OCI-LY7 (cell line): ENCODE measurements at regions not wholly inside any gene's neighbourhood (a gene's known extent, or its start where the extent isn't known, plus 50 kb on each side); places are given as distances from the start of the nearest gene placed in this dataset.

ENCODE experiments used
- BruUV-seq: library from RNA; stranded (reverse); fragments of 400-500 nt; replicated peaks from 2 replicates; lab custom pipeline; 2021; lab: Mats Ljungman, UMichigan
- CTCF ChIA-PET: fragments of 300-600 bp; sonication (Branson Sonifier 250); formaldehyde crosslinking; loops from one replicate; lab custom pipeline; 2022; ENCODE audit warnings: antibody characterized with exemption; ENCODE audit not compliant: unreplicated experiment; lab: Charles Lee
- POLR2A ChIA-PET: fragments of 300-600 bp; sonication (Branson Sonifier 250); formaldehyde crosslinking; loops from one replicate; lab custom pipeline; 2022; ENCODE audit warnings: antibody characterized with exemption; lab: Charles Lee
- DNase-seq: peaks from one replicate; pipeline ENCODE4 v3.0.0-alpha.2; 2015; ENCODE audit warnings: low spot score
- H2AFZ ChIP-seq: fragments of 200-600 bp; sonication (generic), shearing (Covaris generic); 2 replicates; pipeline ENCODE4 v1.6.1; 2014; ENCODE audit warnings: mild to moderate bottlenecking, antibody characterized with exemption, low read length, moderate library complexity
- H3K27ac ChIP-seq: fragments of 200-600 bp; sonication (generic); 2 replicates; pipeline ENCODE4 v1.5.1; 2014; ENCODE audit warnings: mixed run types, low read depth, mild to moderate bottlenecking, moderate library complexity, low read length, inconsistent platforms; ENCODE audit not compliant: poor library complexity, severe bottlenecking
- H3K36me3 ChIP-seq: fragments of 200-600 bp; sonication (generic); 2 replicates; pipeline ENCODE4 v1.6.1; 2014; ENCODE audit warnings: mild to moderate bottlenecking, antibody characterized with exemption, low read length, moderate library complexity, mixed read lengths; ENCODE audit not compliant: insufficient read depth
- H3K4me1 ChIP-seq: fragments of 200-600 bp; sonication (generic); 2 replicates; pipeline ENCODE4 v1.5.1; 2014; ENCODE audit warnings: mild to moderate bottlenecking, low read length; ENCODE audit not compliant: insufficient read depth, poor library complexity, severe bottlenecking
- H3K4me2 ChIP-seq: fragments of 200-600 bp; sonication (generic); 2 replicates; pipeline ENCODE4 v1.6.1; 2014; ENCODE audit warnings: mild to moderate bottlenecking, low read length
- H3K4me3 ChIP-seq: fragments of 200-600 bp; sonication (generic); 2 replicates; pipeline ENCODE4 v1.5.1; 2014; ENCODE audit warnings: mild to moderate bottlenecking, low read depth, low read length; ENCODE audit not compliant: poor library complexity, severe bottlenecking
- H3K79me2 ChIP-seq: fragments of 200-600 bp; sonication (generic); 2 replicates; pipeline ENCODE4 v1.6.1; 2016; ENCODE audit warnings: low read depth, mild to moderate bottlenecking, low read length, moderate library complexity, mixed read lengths; ENCODE audit not compliant: insufficient read depth
- H3K9me2 ChIP-seq: fragments of 200-600 bp; sonication (generic); 2 replicates; pipeline ENCODE4 v1.6.1; 2016; ENCODE audit warnings: mild to moderate bottlenecking, low read length, mixed read lengths; ENCODE audit not compliant: insufficient read depth
- H3K9me3 ChIP-seq: fragments of 200-600 bp; sonication (generic); 2 replicates; pipeline ENCODE4 v1.6.1; 2014; ENCODE audit warnings: mild to moderate bottlenecking, mixed run types, low read length, mixed read lengths
- H4K20me1 ChIP-seq: fragments of 200-600 bp; sonication (generic); 2 replicates; pipeline ENCODE4 v1.6.1; 2014; ENCODE audit warnings: mild to moderate bottlenecking, antibody characterized with exemption, low read length, moderate library complexity, mixed read lengths; ENCODE audit not compliant: insufficient read depth
- CTCF ChIP-seq: fragments of 200-600 bp; sonication (generic); conservative IDR thresholded peaks from 2 replicates; pipeline ENCODE4 v1.5.1; 2014; ENCODE audit warnings: mild to moderate bottlenecking, antibody characterized with exemption, low read length, moderate library complexity, mixed read lengths
- EZH2phosphoT487 ChIP-seq: fragments of 200-600 bp; sonication (generic); IDR thresholded peaks from 2 replicates; pipeline ENCODE4 v1.6.1; 2018; ENCODE audit warnings: low read depth, borderline replicate concordance, mild to moderate bottlenecking, mixed run types, antibody characterized with exemption, low read length, moderate library complexity, mixed read lengths
- intact Hi-C: fragments of 100-400 bp; cut with micrococcal nuclease; formaldehyde crosslinking; loops from one replicate; pipeline ENCODE4 v1.10.0; 2022; ENCODE audit not compliant: unreplicated experiment

GRCh38 chr4:138831948-138832347 is 183.6 kb upstream of the NOCT start:
- no peak for TF ChIP-seq CTCF
- CTCF ChIA-PET = no interaction called here
- Histone ChIP-seq H3K4me2 (no peak overlapping the region), H3K79me2 (no peaks in the 10 kb centered on the region), H3K4me3 (no peak overlapping the region), H4K20me1 (no peaks in the 10 kb centered on the region), H3K9me3 (no peaks in the 10 kb centered on the region), H3K27ac (no peak overlapping the region), H3K9me2 (no peaks in the 10 kb centered on the region), H3K36me3 (no peaks in the 10 kb centered on the region), H3K4me1 (no peaks in the 10 kb centered on the region), H2AFZ (no peak overlapping the region)
- BruUV-seq = no TSS peak
- POLR2A ChIA-PET = no interaction called here
- DNase-seq = no peak
- intact Hi-C loops = no loop called here

- TF ChIP-seq EZH2phosphoT487 (no peak), CTCF (no peak)
- H3K9me2 ChIP-seq = no peaks in the 10 kb centered on the region
- no peaks in the 10 kb centered on the region for H3K79me2 ChIP-seq
- ChIA-PET CTCF (no interaction called here), POLR2A (interaction anchor here (0.5 kb wide), 1 partner anchor 40 kb away, joined by 3 read pairs; no protein-coding TSS in a partner anchor)
- no peak overlapping the region for H3K4me2 ChIP-seq
- no peaks in the 10 kb centered on the region for H3K36me3 ChIP-seq
- DNase-seq = no peak
- no peaks in the 10 kb centered on the region for H3K9me3 ChIP-seq
- H3K27ac ChIP-seq = no peak overlapping the region
- no peak overlapping the region for H2AFZ ChIP-seq
- no TSS peak for BruUV-seq
- intact Hi-C loops = no loop called here
- H4K20me1 ChIP-seq = no peaks in the 10 kb centered on the region
- no peaks in the 10 kb centered on the region for H3K4me1 ChIP-seq
- H3K4me3 ChIP-seq = no peak overlapping the region
These were observed 186.7 kb upstream of the NOCT start for GRCh38 chr4:138828926-138829325.

GRCh38 chr4:138826754-138827153 is 188.8 kb upstream of the NOCT start:
- Histone ChIP-seq H2AFZ (no peak overlapping the region), H4K20me1 (no peaks in the 10 kb centered on the region), H3K4me1 (no peaks in the 10 kb centered on the region), H3K9me3 (no peaks in the 10 kb centered on the region), H3K27ac (no peak overlapping the region), H3K4me3 (no peak overlapping the region), H3K9me2 (no peaks in the 10 kb centered on the region), H3K36me3 (no peaks in the 10 kb centered on the region), H3K79me2 (no peaks in the 10 kb centered on the region), H3K4me2 (no peak overlapping the region)
- ChIA-PET CTCF (no interaction called here), POLR2A (no interaction called here)
- TF ChIP-seq CTCF = no peak
- no peak for TF ChIP-seq EZH2phosphoT487
- DNase-seq = no peak
- BruUV-seq = no TSS peak
- intact Hi-C loops = no loop called here
